Stimulated activated CD4-positive, alpha-beta T cell treated with anti-CD3 and anti-CD28 coated beads, Interleukin-15, amount 100 ng/mL, for 1 hour (primary cell): ENCODE measurements at regions not wholly inside any gene's neighbourhood (a gene's known extent, or its start where the extent isn't known, plus 50 kb on each side); places are given as distances from the start of the nearest gene placed in this dataset.

ENCODE experiments used
- DNase-seq, 2 donors: peaks; one replicate each; pipeline ENCODE4 v3.0.0-alpha.2; 2020; ENCODE audit warnings: low read depth in 1 of 2, low spot score in 1 of 2

DNA sequence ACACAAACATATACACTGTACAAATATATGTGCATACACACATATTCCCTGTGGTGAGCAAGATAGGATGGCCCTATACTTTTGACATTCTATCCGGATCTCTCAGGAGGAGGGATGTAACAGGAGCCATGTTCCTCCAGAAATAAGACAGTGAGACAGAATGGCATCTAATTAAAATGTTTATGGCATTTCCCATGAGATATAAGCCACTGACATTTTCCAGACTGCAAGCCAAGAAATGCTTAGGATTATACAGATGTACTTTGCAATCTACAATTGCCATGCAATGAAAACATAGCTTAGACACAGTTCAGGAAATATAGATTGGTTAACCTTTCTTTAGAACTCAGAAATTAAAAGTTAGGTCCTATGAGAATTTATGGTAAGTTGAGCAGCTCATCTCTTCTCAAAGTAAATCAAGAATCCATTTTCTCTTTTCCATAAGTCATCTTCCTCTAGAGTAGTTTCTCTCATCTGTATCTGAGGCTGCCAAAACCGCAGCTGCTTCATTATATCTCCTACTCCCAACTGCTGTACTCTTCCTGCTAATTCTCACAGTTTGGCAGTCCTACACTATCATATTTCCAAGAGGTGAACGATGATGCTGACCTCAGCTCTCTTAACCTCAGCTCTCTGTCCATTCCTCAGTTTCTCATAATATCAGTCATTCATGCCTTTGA is 1719.1 kb downstream of the MAT2B start:
- DNase-seq = no peak

- no peak for DNase-seq
These were observed 1722.1 kb downstream of the MAT2B start for GRCh38 chr5:165227515-165227914.

- DNase-seq = no peak
These were observed 1722.8 kb downstream of the MAT2B start for GRCh38 chr5:165228184-165228583.

DNA sequence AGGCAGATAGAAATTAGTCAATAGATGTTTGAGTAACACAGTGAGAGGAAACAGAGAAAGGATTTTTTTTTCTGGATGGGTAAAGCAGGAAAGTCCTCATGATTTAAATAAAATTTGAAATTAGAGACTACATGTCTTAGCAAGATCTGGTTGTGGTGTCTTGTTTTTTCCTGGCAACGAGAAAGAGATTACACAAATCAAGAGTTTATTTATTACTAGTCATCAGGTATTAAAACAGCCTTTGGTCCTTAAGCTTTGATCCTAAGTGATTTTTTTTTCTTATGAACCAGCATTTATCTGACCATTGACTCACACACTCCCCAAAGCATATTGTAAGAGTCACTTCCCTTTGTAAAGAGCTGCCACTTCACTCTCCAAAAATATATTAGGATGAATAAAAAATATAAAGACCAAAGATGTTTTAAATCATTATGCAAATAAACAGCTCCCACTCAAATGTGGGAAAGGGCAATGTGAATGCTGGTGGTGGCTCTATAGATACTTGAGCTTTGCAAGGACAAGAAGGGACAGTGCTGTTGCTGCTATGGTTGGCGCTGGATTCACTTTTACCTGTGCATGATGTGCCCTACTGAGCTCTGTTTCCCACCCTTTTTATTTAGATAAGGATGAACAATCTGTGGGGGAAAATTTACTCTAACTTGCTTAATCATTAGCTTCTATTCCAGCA is 1726.5 kb downstream of the MAT2B start:
- DNase-seq = no peak

DNA sequence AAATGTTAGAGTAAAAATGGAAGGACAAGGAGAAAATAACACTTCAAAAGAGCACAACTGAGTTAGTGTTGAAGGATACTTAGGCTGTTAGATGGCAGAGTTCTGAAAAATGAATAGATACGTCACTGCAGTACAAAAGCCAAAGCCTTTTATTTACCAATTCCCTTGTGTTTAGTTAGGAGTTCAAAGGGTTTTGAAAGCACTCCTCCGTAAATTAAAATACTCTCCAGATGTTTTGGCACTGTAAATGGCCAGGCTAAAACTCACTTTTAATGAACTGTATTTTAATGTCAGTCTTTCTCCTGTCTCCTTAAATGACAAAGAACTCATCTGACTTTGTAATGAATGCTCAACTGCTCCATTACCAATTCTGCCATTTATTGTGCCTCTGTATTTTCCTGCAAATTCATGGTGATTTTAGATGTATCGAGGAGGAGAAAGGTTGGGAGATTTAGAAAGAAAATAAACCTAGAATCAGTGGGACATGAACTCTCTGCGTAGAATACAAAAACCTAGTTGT is 1727.2 kb downstream of the MAT2B start:
- no peak for DNase-seq

DNA sequence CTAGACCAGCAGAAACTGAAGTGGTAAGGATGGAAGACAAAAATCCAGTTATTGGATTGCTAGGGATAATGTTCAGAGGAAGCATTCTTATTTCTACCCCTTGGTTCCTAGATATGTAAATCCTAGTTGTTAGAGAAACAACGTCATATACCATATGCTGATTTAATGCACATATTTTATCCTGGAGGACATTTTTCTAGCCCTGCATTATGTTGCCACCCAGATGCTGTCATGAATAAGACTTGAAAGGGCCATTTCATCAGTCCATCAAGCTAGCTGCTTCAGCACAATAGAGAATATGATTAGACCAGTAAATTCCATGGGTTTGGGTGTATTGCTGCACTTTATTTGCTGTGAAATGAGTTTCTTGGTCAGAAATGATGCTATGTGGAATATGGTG is 1736.4 kb downstream of the MAT2B start:
- no peak for DNase-seq

GRCh38 chr5:165242646-165243045 is 1737.2 kb downstream of the MAT2B start:
- DNase-seq = no peak

GRCh38 chr5:165244407-165244806 is 1739.0 kb downstream of the MAT2B start:
- DNase-seq = no peak

DNA sequence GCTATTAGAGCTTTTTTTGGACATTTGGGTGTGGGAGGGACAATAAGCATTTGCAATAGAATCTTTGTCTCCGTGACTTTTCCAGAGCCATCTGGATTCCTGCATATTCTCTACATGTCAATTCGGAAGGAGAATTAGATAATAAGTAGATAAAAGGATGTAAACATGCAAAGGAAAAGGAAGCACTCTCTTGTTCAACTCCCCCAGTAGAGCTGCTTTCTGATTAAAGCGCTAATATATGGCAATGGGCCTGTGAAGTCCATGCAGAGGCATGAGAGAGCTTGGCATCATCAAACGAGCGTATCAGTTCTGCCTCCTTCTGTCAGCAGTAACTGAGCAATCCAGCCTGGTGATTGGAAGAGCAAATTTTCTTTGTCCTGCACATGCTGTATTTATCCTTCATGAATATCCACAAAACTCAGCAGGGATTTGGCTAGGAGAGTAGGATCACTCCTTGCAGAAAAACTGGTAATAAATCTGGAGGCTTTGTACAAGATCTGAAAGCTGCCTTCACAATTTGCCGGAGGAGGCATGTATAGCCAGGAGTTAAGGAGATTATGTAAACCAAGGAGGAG is 1752.9 kb downstream of the MAT2B start:
- DNase-seq = no peak

DNA sequence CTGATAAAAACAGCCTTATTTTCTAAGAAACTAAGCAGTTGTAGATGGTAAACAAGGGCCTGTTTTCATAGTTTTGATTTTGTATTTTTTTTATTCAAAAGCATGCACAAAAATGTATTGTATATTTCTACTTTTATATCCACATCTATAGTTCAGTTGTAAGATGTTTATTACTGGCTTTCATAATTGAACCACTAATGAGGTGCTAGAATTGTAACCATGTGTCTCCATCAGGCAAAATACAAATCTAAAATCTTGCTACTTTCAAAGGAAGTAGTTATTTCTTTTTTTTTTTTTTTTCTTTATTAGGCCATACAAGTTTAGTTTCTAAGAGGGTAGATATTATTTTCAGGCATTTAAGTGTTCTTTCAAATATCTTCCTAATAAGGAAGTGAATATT is 1755.0 kb downstream of the MAT2B start:
- DNase-seq = no peak

DNA sequence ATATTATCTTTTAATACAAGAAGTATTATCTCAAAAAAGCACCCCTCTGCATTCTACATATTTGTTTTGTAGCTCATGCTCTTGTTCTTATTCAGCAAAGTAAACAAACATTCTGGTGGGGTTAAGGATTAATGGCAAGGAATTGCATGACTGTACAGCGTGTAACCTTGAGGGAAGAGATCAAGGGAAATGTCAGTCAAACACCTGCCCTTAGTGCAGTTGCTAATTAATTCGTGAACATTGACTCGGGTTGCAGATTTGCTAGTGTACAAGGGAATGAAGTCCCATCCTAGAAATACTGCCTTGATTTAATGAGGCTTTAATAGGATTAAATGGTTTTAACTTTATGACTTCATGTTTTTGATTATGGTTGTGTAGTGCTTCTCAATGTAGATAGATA is 1758.1 kb downstream of the MAT2B start:
- DNase-seq = no peak

DNA sequence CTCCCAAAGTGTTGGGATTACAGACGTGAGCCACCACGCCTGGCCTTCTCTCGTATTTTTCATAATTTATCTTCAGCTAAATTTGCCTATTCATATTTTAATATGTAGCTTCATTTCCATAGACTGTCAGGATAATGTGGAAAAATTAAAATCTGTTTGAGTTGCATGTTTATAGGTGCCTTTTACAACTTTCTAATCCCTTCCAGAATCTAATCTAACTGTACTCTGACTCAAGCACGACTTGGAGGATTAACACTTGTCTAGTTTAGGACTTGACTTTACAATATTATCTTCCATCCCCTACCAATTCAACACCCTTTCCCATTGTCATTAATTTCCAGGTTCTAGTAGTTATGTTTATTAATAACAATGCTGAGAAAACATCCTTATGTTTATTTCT is 1761.5 kb downstream of the MAT2B start:
- no peak for DNase-seq

DNA sequence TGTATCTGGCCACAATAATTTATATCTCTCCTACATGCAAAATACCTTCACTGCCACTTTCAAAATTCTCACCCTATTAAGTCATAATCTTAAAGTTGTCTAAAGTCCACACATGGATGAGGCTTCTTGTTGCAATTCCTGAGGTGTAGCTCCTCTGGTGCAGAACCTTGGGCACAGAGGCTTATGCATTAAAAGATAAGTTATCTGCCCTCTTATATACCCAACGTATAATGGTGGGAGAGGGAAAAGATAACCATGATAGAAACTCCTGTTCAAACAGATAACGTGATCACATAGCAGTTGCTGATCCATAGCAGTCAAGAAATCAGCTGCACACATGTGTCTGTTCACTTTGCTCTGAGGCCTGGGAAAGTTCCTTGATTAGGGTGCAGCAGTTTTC is 1767.0 kb downstream of the MAT2B start:
- DNase-seq = no peak

DNA sequence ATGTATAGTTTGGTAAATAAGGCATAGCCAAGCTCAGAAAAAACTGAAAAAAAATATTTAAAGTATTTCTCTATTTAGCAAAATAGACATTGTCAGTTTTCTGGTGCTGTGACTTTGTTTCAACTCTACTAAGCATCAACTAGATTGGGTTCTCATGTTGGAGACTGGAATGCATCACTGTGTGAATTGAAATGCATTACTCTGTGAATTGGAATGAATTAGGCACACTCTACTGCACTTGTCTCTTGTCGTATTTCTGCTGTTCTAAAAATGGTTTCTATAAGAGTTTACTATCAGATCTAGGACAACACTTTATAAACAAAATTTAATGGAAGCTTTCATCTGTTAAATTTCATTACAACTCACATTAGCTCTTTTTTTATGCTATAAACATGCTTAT is 1772.2 kb downstream of the MAT2B start:
- DNase-seq = no peak

DNA sequence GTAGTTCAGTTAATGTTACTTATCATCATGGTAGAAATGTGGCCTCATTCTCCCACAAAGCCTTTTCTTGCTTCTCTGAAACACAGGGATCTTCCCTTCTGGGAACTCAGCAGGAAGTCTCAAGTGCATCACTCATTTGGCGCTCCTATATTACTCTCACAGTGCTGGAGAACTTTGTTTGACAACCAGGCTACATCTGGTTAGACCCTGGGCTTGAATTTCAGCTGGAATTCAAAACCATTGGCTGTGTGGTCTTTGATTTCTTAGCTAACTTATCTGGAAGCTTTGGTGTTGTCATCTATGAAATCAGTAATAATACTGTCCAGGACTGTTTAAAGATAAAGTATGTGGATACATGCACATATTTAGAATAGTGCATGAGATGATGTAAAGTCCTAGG is 1777.1 kb downstream of the MAT2B start:
- DNase-seq = no peak

- no peak for DNase-seq
These were observed 1781.3 kb downstream of the MAT2B start for GRCh38 chr5:165286692-165287091.

DNA sequence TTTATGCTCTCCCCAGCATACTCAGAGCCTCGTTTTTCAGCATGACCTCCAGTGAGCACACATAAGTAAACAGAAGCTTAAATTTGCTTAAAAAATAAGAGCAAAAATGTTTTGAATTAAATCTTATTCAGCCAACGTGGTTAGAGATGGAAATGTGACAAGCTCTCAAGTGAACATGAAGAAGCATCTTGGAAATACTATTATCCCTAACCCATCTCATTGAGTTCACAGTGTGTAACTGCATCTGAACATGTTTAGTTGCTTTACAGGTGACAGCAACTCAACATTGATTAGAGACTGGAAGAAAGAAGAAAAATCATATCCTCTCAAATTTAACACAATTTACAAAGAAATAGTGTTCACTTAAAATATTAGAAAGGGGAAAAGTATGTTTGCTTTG is 1785.1 kb downstream of the MAT2B start:
- DNase-seq = no peak

DNA sequence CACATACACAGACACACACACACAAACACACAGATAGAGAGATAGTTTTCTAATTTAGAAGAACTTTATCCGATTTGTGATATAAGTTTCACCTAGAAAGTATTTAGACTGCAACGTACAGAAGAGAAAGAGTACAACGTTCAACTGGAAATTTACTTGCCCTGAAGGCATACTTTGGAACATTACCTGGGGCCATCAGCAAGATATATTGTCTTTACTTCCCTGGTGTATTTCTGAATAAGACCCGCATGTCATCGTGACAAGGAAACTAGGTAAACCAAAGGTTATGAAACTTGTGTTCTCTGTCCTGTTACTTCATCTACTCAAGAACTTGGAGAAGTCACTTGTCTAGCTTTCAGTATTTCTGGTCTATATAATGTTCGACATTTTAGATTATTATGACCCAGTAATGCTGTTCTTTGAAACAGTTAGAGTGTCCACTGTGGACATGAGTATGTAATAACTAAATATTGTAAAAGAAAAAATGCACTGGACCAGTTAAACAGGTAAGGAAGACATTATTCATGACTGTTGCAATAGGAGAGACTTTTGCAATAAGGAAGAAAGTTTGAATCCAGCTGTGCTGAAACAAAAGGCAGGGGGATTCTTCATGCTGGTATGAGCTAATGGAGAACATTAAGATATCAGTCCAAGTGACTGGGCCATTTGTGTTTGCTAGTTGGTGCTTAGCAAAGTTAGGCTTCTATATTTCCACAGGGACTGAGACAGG is 1791.1 kb downstream of the MAT2B start:
- DNase-seq = no peak

GRCh38 chr5:165304193-165304827 is 1798.9 kb downstream of the MAT2B start:
- DNase-seq = no peak

- DNase-seq = no peak
These were observed 1800.2 kb downstream of the MAT2B start for GRCh38 chr5:165305596-165305995.

DNA sequence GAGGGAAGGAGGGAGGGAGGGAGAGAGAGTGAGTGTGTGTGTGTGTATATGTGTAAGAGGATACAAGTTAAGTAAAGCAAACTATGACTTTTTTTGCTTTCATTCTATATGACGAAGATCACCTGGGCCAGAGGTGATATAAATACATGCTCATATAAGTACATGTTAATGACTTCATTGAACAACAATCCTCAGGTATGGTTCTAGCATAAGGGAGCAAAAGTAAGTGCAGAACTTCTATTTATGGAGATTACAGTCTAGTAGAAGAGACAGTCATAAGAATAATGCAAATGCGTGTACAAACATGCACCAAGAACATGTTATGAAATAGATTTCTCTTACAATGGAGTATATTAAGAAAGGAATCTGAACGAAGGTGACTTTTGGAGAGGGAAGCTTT is 1804.0 kb downstream of the MAT2B start:
- no peak for DNase-seq
